Neural crest cell (in vitro differentiated cells): ENCODE measurements at regions not wholly inside any gene's neighbourhood (a gene's known extent, or its start where the extent isn't known, plus 50 kb on each side); places are given as distances from the start of the nearest gene placed in this dataset.
"Not testable (repeated sequence)": the region's sequence is repeated elsewhere in the genome, so short reads cannot be mapped to it uniquely, and the experiment has no call there.

ENCODE experiments used
- DNase-seq: peaks from one replicate; pipeline ENCODE4 v3.0.0; 2021; ENCODE audit warnings: low read depth, mixed read lengths, low spot score
- H3K27ac Mint-ChIP-seq: one replicate; pipeline ENCODE4 v1.8.0; 2021; ENCODE audit warnings: mild to moderate bottlenecking, mixed read lengths; ENCODE audit not compliant: unreplicated experiment
- H3K27me3 Mint-ChIP-seq: 2 replicates; pipeline ENCODE4 v1.8.0; 2021; ENCODE audit warnings: low read depth, mild to moderate bottlenecking, mixed read lengths
- H3K36me3 Mint-ChIP-seq: 2 replicates; pipeline ENCODE4 v1.8.0; 2021; ENCODE audit warnings: low read depth, mild to moderate bottlenecking, mixed read lengths
- H3K4me1 Mint-ChIP-seq: 2 replicates; pipeline ENCODE4 v1.8.0; 2021; ENCODE audit warnings: mixed read lengths
- H3K4me3 Mint-ChIP-seq: one replicate; pipeline ENCODE4 v1.8.0; 2021; ENCODE audit warnings: mild to moderate bottlenecking, mixed read lengths
- H3K9me3 Mint-ChIP-seq: 2 replicates; pipeline ENCODE4 v1.8.0; 2021; ENCODE audit warnings: mixed read lengths
- TF ChIP-seq, protein P1 (sequence below): fragments of 200-600 bp; sonication (generic); conservative IDR thresholded peaks from 2 replicates; pipeline ENCODE4 v1.5.0; 2021; ENCODE audit warnings: antibody characterized with exemption, mild to moderate bottlenecking

DNA sequence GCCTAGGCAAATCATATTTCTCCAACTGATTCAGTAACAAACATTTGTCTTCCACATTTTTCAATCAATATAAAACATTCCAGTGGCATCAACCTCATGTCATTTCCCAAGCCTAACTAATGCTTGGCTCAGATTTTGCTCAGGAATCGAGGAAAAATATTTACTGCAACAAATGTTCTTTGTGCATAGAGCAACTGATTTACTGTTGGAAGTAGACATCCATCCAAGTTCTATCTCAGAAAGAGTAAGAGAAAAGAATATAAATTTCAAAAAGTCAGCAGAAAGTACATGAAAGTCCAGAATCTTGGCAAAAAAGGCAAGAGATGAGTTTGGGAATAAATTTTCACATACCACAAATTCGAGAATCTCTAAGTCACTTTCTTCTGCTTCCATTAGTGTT, 2245.0 kb upstream of the RAG2 start:
- Mint-ChIP-seq H3K27ac (no peak overlapping the region), H3K4me1 (no peaks in the 10 kb centered on the region), H3K27me3 (no peaks in the 10 kb centered on the region), H3K36me3 (no peaks in the 10 kb centered on the region), H3K9me3 (peaks cover 8% of the 10 kb centered on the region), H3K4me3 (no peak overlapping the region)
- TF ChIP-seq, protein P1, sequence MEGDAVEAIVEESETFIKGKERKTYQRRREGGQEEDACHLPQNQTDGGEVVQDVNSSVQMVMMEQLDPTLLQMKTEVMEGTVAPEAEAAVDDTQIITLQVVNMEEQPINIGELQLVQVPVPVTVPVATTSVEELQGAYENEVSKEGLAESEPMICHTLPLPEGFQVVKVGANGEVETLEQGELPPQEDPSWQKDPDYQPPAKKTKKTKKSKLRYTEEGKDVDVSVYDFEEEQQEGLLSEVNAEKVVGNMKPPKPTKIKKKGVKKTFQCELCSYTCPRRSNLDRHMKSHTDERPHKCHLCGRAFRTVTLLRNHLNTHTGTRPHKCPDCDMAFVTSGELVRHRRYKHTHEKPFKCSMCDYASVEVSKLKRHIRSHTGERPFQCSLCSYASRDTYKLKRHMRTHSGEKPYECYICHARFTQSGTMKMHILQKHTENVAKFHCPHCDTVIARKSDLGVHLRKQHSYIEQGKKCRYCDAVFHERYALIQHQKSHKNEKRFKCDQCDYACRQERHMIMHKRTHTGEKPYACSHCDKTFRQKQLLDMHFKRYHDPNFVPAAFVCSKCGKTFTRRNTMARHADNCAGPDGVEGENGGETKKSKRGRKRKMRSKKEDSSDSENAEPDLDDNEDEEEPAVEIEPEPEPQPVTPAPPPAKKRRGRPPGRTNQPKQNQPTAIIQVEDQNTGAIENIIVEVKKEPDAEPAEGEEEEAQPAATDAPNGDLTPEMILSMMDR: no peak
- no peak for DNase-seq

DNA sequence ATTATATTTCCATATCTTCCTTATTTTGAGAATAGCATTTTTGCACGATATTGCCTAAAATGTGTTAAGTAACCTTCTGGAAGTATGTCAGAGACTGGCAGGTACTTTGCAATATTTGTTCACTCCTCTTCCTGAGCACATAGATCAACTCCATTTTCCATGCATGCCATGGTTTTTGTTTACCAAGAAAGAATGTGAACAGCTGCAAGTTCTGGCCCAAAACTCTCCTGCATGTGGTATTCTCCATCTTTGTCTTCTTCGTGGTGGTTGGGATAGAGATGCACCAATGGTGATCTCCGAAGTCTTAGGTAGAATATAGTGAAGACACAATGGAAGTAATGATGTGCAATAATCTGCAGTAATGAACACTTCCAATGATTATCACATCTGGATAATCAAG, 2241.0 kb upstream of the RAG2 start:
- H3K27me3 Mint-ChIP-seq: no peaks in the 10 kb centered on the region
- TF ChIP-seq, protein P1: no peak
- H3K9me3 Mint-ChIP-seq: no peaks in the 10 kb centered on the region
- H3K27ac Mint-ChIP-seq: no peak overlapping the region
- no peak overlapping the region for H3K4me3 Mint-ChIP-seq
- H3K36me3 Mint-ChIP-seq: no peaks in the 10 kb centered on the region
- no peak for DNase-seq
- H3K4me1 Mint-ChIP-seq: peaks cover 6% of the 10 kb centered on the region

DNA sequence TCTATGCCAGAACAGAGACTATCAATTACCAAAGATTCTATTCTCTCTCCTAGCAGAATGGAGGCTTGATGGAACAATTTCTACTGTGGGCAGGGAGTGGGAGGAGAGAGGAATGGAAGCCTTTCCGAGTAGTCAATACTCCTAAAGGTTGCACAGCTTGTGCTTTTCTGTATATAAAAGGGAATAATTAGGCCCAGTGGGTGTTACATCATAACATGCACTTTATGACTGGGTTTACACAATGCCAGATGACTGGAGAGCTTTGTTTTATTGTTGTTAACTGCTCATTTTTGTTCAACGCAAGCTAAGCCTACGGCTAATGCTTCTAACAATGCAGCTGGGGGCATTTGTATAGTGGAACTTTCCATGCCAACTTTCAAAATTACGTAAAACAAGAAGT, 2237.9 kb upstream of the RAG2 start:
- H3K27ac Mint-ChIP-seq: no peak overlapping the region
- no peaks in the 10 kb centered on the region for H3K36me3 Mint-ChIP-seq
- peaks cover 6% of the 10 kb centered on the region for H3K4me1 Mint-ChIP-seq
- no peaks in the 10 kb centered on the region for H3K9me3 Mint-ChIP-seq
- H3K27me3 Mint-ChIP-seq: no peaks in the 10 kb centered on the region
- DNase-seq: no peak
- TF ChIP-seq, protein P1: no peak
- no peak overlapping the region for H3K4me3 Mint-ChIP-seq

DNA sequence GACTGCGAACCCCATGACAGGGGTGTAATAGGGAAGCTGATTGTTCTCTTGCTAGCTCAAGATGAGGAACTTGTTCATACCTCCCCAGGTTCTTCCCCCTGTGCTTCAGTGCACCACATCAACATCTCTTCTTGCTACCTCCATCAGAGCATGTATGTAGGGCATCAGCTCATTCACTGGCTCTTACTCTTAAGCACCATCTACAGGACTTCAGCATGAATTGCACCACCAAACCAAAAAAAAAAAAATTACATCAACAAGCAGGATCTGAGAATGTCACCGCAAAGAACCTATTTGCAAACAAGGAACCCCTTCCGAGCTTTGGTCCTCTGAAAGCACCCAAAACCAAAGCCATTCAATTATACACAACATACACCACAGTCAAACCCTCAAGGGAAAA, 2226.5 kb upstream of the RAG2 start:
- Mint-ChIP-seq H3K27me3 (no peaks in the 10 kb centered on the region), H3K27ac (no peak overlapping the region), H3K9me3 (peaks cover 31% of the 10 kb centered on the region), H3K4me3 (no peak overlapping the region), H3K4me1 (no peaks in the 10 kb centered on the region), H3K36me3 (peaks cover 18% of the 10 kb centered on the region)
- DNase-seq: no peak
- TF ChIP-seq, protein P1: peak; percentile 52

DNA sequence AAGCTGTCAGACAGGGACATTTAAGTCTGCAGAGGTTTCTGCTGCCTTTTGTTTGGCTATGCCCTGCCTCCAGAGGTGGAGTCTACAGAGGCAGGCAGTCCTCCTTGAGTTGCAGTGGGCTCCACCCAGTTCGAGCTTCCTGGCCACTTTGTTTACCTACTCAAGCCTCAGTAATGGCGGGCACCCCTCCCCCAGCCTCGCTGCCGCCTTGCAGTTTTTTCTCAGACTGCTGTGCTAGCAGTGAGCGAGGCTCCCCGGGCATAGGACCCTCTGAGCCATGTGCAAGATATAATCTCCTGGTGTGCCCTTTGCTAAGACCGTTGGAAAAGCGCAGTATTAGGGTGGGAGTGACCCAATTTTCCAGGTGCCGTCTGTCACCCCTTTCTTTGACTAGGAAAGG, 2223.8 kb upstream of the RAG2 start:
- H3K27ac Mint-ChIP-seq, H3K36me3 Mint-ChIP-seq, H3K4me3 Mint-ChIP-seq, H3K4me1 Mint-ChIP-seq, H3K27me3 Mint-ChIP-seq, DNase-seq: not testable (repeated sequence)
- H3K9me3 Mint-ChIP-seq: peaks cover 14% of the 10 kb centered on the region

DNA sequence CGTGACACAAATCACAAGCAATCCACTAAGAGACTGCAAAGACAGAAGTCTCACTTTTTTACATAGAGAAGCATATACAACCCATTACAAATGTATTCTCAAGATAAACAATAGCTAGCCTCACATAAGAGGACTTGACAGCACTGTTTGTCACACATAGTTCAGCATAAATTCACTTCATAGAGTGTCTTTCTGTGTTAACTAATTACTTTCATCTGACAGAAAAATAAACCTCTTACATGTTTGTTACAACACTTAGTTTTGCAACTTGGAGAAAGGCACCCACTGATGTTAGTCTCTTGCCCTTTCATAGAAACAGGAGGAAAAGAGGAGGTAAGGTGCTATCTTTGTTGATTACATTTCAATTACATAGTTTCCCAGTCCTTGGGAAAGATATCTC, 2221.9 kb upstream of the RAG2 start:
- TF ChIP-seq, protein P1: no peak

More for the DNA sequence above, 2221.9 kb upstream of the RAG2 start:
- no peak overlapping the region for H3K27ac Mint-ChIP-seq
- H3K36me3 Mint-ChIP-seq: peaks cover 4% of the 10 kb centered on the region
- DNase-seq: no peak
- H3K9me3 Mint-ChIP-seq: peaks cover 10% of the 10 kb centered on the region
- H3K4me1 Mint-ChIP-seq: no peaks in the 10 kb centered on the region
- H3K4me3 Mint-ChIP-seq: no peak overlapping the region
- H3K27me3 Mint-ChIP-seq: no peaks in the 10 kb centered on the region
